AG20443 (cell line): ENCODE measurements at regions not wholly inside any gene's neighbourhood (a gene's known extent, or its start where the extent isn't known, plus 50 kb on each side); places are given as distances from the start of the nearest gene placed in this dataset.
"Not testable (repeated sequence)": the region's sequence is repeated elsewhere in the genome, so short reads cannot be mapped to it uniquely, and the experiment has no call there.

Source experiments
- DNase-seq: peaks from one replicate; pipeline ENCODE4 v3.0.0; 2012; ENCODE audit warnings: low spot score, mixed read lengths

DNA sequence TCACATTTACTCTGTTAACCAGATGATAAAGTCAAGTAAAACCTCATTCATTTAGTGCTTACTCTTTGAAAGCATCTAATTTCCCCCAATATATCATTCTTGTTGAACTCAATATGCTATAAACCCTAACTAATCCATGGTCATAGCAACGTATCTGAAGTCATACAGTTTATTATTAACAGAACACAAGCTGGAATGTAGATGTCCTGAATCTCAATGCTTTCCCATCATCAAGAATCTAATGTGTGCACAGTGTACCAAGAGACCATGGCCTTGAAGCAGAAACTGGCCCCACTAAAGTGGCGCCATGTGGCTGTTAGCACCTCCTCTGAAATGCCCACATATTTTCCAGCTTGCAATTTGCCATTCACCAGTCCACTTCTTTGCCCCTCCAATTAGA is 245.8 kb downstream of the SOX9 start:
- no peak for DNase-seq

GRCh38 chr17:72368191-72368590 is 247.4 kb downstream of the SOX9 start:
- DNase-seq = no peak

DNA sequence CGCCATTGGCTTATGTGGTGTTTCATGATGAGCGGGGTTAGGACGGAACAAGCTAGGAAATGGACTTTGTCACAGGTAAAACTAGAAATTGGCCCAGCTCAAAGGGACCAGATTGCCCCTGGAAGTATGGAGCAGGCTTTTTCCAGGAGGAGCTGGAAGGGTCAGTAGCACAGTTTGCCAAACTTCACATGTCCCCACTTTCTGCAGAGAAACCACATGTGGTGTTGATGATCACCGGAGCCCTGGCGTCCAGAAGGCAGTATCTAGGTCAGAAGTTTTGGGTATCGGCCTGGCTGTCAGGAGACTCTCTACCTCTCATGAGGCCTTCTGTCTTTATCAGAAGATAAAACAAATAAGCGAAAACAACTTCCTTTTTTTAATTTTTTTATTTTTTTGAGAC is 248.5 kb downstream of the SOX9 start:
- DNase-seq = no peak

- DNase-seq = peak; percentile 83
Observed at GRCh38 chr17:72370819-72371218, 250.0 kb downstream of the SOX9 start.

GRCh38 chr17:72372185-72372584 is 251.4 kb downstream of the SOX9 start:
- peak; percentile 58 for DNase-seq

DNA sequence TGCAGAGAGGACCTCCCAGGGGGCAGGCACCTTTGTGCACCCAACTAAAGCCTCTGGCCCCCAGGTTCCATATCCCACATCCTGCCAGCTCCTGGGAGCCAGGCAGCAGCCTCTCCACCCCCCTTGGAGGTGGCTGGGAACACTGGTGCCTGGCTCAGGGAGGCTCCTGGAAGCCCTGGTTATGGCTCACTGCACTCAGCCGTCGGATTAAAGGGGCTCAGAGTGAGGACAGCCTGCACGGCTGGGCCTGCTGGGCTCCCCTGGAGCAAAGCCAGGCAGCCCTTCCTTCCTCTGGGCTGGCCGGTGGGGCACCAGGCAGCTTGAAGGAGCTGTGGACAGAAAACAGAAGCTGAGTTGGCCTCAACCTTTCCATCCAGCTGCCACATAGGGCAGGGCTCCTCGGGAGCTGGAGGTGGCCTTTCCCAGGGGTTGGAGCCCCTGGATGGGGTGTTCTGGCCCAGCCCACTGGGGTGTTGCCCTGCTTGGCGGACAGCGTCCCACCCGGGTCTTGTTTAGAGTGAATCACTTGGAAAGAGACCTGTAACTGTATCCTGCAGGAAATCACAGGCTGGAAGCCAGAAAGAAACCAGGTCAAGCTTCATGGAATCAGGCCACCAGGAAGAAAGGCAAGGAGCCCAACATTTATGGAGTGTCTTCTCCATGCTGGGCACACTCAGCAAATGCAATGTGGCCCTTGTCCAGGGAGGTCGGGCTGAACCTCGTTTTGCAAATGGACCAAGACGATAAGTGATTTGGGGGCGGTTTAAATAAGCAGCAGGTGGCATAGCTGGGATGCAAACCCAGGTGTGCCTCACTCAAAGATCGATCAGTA is 253.3 kb downstream of the SOX9 start:
- peak; percentile 25 for DNase-seq

DNA sequence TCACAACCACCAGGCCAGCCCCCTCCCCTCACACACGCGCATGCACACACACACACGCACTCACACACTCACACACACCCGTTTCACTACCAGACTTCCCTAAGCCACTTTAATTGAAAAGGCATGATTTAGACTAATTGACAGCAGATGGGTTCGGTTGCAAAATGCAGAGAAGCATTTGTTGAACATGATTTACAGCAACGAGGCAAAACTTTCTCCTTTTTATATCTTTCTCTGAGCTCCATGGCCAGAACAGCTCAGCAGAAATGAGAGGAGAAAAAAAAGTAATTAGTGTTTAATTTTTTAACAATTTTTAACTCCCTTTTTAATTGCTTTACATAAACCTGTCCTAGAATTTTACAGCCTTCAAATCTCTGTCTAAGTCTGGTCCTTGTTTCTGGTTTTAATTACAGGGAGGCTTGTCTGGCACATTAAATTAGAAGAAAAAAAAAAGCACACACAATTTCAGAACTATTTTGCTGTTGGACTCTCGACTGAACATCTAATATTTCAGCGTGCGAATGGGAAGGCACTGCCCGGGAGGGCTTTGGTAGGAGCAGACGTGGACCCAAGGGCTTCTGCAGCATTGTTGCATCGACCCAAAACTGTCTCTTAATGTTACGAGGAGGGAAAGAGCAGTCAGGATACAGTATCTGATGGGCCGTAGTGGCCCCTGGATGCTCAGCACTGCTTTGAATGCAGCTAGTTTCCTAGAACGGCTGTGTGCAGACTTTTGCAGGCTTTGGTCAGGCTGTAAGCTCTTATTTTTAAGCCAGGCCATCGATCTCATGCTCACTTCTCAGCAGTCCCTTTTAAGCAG is 255.9 kb downstream of the SOX9 start:
- DNase-seq = peak; percentile 59

GRCh38 chr17:72378414-72379390 is 257.9 kb downstream of the SOX9 start:
- no peak for DNase-seq

DNA sequence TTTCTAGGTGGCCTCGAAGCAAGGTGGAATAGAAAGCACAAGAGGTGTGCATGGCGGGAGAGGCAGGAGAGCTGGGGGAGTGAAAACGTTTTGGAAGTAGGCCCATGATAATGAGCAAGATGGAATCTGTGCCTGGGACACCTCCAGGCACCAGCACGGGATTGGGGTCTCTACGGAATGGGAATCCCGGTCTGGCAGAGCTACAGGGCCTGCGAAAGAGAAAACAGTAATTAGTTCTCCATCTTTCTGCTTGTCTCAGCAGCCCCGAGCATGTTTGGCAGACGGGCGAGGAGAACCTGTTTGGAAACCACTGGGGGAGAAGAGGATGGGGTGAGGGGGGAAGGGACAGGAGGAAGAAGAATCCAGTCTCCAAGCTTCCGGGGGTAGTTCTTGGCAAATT is 258.7 kb downstream of the SOX9 start:
- DNase-seq = no peak

DNA sequence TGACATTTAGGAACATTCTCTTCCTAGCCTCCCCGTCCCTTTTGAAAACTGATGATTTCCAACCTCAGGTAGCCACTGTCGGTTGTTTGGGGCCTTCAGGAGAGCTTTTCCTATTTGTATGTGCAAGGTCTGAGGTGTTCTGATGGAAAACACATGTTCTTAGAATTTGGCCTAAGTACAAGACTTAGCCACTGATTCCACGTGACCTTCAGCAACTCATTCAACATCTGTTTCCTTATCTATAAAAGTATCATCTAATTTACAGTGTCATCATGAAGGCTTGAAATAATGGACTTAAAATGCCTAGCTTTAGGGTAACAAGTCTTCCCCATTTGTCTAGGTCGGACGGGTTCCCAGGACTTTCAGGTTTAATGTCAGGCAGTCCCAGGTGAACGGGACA is 259.3 kb downstream of the SOX9 start:
- DNase-seq = no peak

- DNase-seq = no peak
Observed at GRCh38 chr17:72380737-72381136, 259.9 kb downstream of the SOX9 start.

- DNase-seq = no peak
Observed at GRCh38 chr17:72381597-72382397, 261.0 kb downstream of the SOX9 start.

GRCh38 chr17:72382971-72383722 is 262.3 kb downstream of the SOX9 start:
- no peak for DNase-seq

DNA sequence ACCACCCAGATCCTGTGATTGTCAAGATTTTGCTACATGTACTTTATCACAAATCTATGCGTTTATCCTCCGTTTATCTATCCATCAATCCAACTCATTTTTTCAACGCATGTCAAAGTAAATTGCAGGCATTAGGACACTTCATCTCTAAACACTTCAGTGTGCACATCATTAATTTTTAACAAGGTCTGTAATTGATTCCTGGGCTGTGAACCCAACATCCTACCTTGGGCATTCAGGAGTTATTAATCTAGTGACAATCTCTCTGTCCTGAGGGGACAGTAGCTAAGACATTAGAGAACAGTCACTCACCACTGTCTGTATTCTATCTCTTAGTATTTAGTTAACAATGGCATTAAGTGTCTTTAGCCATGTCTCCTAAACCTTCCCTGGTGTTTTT is 264.7 kb downstream of the SOX9 start:
- DNase-seq = no peak

DNA sequence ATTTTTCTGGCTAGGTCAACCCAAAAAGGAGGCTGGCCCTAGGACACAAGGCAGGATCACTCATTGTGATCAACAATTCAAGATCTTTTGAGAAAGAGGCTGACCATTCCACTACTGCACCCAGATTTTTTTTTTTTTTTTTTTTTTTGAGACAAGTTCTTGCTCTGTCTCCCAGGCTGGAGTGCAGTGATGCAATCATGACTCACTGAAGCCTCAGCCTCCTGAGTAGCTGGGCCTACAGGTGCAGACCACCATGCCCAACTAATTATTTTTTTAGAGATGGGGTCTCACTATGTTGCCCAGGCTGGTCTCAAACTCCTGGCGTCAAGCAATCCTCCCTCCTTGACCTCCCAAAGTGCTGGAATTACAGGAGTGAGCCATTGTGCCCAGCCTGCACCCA is 265.4 kb downstream of the SOX9 start:
- not testable (repeated sequence) for DNase-seq

GRCh38 chr17:72386619-72387237 is 265.9 kb downstream of the SOX9 start:
- no peak for DNase-seq

GRCh38 chr17:72387487-72387886 is 266.7 kb downstream of the SOX9 start:
- DNase-seq = peak; percentile 73

GRCh38 chr17:72387969-72388368 is 267.1 kb downstream of the SOX9 start:
- DNase-seq = no peak

GRCh38 chr17:72388765-72389473 is 268.1 kb downstream of the SOX9 start:
- DNase-seq = no peak
